Kidney (tissue), 13 donors: ENCODE measurements at regions not wholly inside any gene's neighbourhood (a gene's known extent, or its start where the extent isn't known, plus 50 kb on each side); places are given as distances from the start of the nearest gene placed in this dataset.
A peak's percentile ranks its signal among the peaks of the same experiment; 100 is the strongest.

ENCODE experiments used
- DNase-seq, 5 donors: peaks; one replicate each; pipeline ENCODE4 v3.0.0-alpha.2; 2013 to 2020
- FAIRE-seq: peaks from 2 replicates; lab custom pipeline; 2012; peaks lifted over from hg19 to GRCh38; lab: Jason Lieb, UNC
- H3K27ac ChIP-seq, 2 donors: one replicate each; pipeline ENCODE4 v1.7.0; 2013; ENCODE audit warnings: low read depth in 2 of 2, low read length in 2 of 2, inconsistent platforms in 1 of 2
- H3K27me3 ChIP-seq: one replicate; pipeline ENCODE4 v1.7.1; 2013; ENCODE audit warnings: low read length, inconsistent platforms; ENCODE audit not compliant: control insufficient read depth, insufficient read depth
- H3K36me3 ChIP-seq, 3 donors: one replicate each; pipeline versions ENCODE4 v1.7.0 to v1.7.1; 2013; ENCODE audit warnings: low read length in 3 of 3, control low read depth in 1 of 3, inconsistent platforms in 1 of 3; ENCODE audit not compliant: insufficient read depth in 3 of 3, control insufficient read depth in 2 of 3
- H3K4me1 ChIP-seq, 3 donors: one replicate each; pipeline versions ENCODE4 v1.7.0 to v1.7.1; 2013; ENCODE audit warnings: low read length in 3 of 3, inconsistent platforms in 1 of 3, low read depth in 1 of 3; ENCODE audit not compliant: control insufficient read depth in 2 of 3, insufficient read depth in 2 of 3
- H3K4me3 ChIP-seq, 3 donors: one replicate each; pipeline versions ENCODE4 v1.7.0 to v1.8.1; 2013; ENCODE audit warnings: low read length in 3 of 3, control low read depth in 1 of 3, inconsistent platforms in 1 of 3
- H3K9ac ChIP-seq, 3 donors: one replicate each; pipeline versions ENCODE4 v1.7.0 to v1.7.1; 2013; ENCODE audit warnings: low read length in 3 of 3, control low read depth in 1 of 3, inconsistent platforms in 1 of 3
- H3K9me3 ChIP-seq, 3 donors: one replicate each; pipeline versions ENCODE4 v1.7.0 to v1.7.1; 2013; ENCODE audit warnings: low read length in 3 of 3, control low read depth in 1 of 3, inconsistent platforms in 1 of 3; ENCODE audit not compliant: control insufficient read depth in 2 of 3, insufficient read depth in 1 of 3
- intact Hi-C: fragments of 100-400 bp; cut with DNase I; formaldehyde crosslinking; loops from one replicate; pipeline ENCODE4 v1.11.1; 2022
- TF ChIP-seq, protein P1 (sequence below): IDR thresholded peaks from 3 replicates; pipeline ENCODE4 v1.5.1; 2012; ENCODE audit warnings: mild to moderate bottlenecking, moderate library complexity, borderline replicate concordance; ENCODE audit not compliant: insufficient read depth; ENCODE audit errors: extremely low read depth
- donor health status: control.
- donor health status: control.
- donor health status: control.
- donor health status: control.
- donor health status: control.
- donor health status: DM: yes; HTN: yes; CAD: no.
- donor health status: Normal renal cell carcinoma (clear cell type).

DNA sequence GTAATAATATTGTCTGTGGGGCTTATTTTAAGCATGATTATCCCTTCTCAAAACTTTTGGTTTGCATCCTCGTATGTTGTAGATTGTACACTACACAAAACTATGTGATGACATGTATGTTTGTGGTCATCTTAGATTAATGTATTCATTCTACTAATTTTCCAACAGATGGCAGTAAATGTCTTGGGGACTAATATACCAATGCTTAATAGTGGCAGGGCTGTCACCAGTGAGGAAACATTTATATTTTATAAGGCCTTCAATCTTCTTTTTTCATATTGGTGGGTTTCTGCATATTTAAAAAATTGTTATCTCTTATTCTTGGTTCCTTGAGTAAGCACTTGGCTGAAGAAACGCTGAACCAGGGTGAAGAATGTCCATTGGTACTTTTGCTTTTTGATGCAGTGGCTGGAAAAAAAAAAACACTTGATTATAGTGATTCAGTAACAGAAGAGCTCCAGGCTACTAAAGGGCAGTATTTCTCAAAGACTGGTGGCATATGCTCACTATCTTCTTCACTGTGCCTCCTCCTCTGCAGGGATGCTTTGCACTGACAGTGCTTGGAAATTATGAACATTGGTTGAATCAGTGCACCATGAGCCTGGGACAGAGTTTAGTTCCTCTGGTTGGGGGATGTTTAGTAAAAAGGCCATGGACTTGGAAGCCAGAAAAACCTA lies 530.3 kb downstream of the RASEF start:
- FAIRE-seq = peak; percentile 29
- intact Hi-C loops = no loop called here

DNA sequence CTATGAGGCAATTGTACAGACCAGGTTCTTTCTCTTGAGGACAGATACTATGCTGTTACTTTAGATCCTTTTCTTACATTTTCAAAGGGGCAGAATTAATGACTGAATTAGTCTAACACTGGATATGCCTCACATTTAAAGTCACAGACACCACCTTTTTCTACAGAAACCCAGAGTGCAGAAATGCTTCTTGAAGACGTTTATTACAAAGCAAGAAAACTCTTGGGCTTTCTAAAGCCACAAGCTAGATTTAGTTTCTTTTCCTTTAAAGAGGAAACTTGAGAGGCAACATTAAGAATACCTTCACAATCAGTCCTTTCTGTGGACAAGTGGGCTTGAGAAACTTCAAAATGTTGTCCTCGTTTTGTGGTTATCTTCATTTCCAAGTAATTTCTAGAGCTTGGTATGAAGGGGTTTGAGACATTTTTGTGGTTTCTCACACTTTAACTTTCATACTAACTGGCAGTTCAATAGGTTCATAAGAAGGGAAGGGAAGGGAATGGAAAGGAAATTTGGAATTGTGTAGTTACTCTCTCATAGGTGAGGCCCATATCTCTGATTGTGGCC lies 527.4 kb downstream of the RASEF start:
- Histone ChIP-seq H3K36me3 (no peaks in the 10 kb centered on the region), H3K4me1 (no peaks in the 10 kb centered on the region), H3K27me3 (no peaks in the 10 kb centered on the region), H3K4me3 (no peak overlapping the region), H3K27ac (no peak overlapping the region), H3K9me3 (no peaks in the 10 kb centered on the region), H3K9ac (no peak overlapping the region)
- DNase-seq (no peak), FAIRE-seq (no peak)
- TF ChIP-seq, protein P1, sequence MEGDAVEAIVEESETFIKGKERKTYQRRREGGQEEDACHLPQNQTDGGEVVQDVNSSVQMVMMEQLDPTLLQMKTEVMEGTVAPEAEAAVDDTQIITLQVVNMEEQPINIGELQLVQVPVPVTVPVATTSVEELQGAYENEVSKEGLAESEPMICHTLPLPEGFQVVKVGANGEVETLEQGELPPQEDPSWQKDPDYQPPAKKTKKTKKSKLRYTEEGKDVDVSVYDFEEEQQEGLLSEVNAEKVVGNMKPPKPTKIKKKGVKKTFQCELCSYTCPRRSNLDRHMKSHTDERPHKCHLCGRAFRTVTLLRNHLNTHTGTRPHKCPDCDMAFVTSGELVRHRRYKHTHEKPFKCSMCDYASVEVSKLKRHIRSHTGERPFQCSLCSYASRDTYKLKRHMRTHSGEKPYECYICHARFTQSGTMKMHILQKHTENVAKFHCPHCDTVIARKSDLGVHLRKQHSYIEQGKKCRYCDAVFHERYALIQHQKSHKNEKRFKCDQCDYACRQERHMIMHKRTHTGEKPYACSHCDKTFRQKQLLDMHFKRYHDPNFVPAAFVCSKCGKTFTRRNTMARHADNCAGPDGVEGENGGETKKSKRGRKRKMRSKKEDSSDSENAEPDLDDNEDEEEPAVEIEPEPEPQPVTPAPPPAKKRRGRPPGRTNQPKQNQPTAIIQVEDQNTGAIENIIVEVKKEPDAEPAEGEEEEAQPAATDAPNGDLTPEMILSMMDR = no peak
- intact Hi-C loops = no loop called here

More for the DNA sequence above, 530.3 kb downstream of the RASEF start:
- H3K4me3 ChIP-seq = no peak overlapping the region
- H3K9me3 ChIP-seq = no peaks in the 10 kb centered on the region
- H3K27ac ChIP-seq = no peak overlapping the region
- peak in 2 of 5 donors; percentile 46 to 67 for DNase-seq
- no peaks in the 10 kb centered on the region for H3K27me3 ChIP-seq
- H3K36me3 ChIP-seq = no peaks in the 10 kb centered on the region
- no peaks in the 10 kb centered on the region for H3K4me1 ChIP-seq
- H3K9ac ChIP-seq = no peak overlapping the region
- TF ChIP-seq, protein P1 = peak; percentile 27

DNA sequence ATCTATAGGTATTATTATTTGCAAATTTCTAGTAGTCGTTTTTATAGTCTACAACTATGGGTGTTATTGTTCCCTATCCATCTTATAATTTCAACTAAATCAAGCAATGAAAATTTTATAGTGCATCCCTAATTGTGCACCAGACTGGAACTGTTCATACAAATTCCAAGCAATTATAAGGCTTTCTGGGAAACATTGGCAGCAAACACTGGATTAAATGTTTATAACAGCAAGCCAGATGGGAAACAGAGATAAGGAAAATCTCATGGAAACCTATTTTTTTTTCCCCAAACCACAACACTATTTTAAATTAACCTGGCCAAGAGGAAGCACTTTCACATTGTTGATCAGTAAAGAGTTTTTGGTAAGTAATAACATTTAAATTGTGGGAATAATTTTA lies 524.3 kb downstream of the RASEF start:
- DNase-seq = no peak
- Histone ChIP-seq H3K27me3 (no peaks in the 10 kb centered on the region), H3K9me3 (no peaks in the 10 kb centered on the region), H3K36me3 (no peaks in the 10 kb centered on the region), H3K4me1 (no peaks in the 10 kb centered on the region), H3K4me3 (no peak overlapping the region), H3K9ac (no peak overlapping the region), H3K27ac (no peak overlapping the region)
- TF ChIP-seq, protein P1 = no peak
- no peak for FAIRE-seq
- intact Hi-C loops = no loop called here
